Calu3 (cell line): ENCODE measurements at regions not wholly inside any gene's neighbourhood (a gene's known extent, or its start where the extent isn't known, plus 50 kb on each side); places are given as distances from the start of the nearest gene placed in this dataset.
A peak's percentile ranks its signal among the peaks of the same experiment; 100 is the strongest.

Source experiments
- BruUV-seq: library from RNA; stranded (reverse); fragments of 400-500 nt; replicated peaks from 2 replicates; lab custom pipeline; 2021; lab: Mats Ljungman, UMichigan
- CTCF ChIA-PET: fragments of 300-600 bp; sonication (Branson Sonifier 250); formaldehyde crosslinking; loops from one replicate; lab custom pipeline; 2022; ENCODE audit warnings: antibody characterized with exemption; lab: Charles Lee
- DNase-seq: peaks from one replicate; pipeline ENCODE4 v3.0.0; 2022
- H3K27ac Mint-ChIP-seq: one replicate; pipeline ENCODE4 v1.8.0; 2022; ENCODE audit warnings: mixed read lengths; ENCODE audit not compliant: unreplicated experiment
- H3K27me3 Mint-ChIP-seq: one replicate; pipeline ENCODE4 v1.8.0; 2022; ENCODE audit warnings: mixed read lengths; ENCODE audit not compliant: unreplicated experiment
- H3K36me3 Mint-ChIP-seq: one replicate; pipeline ENCODE4 v1.8.0; 2022; ENCODE audit warnings: mild to moderate bottlenecking, moderate library complexity, mixed read lengths; ENCODE audit not compliant: insufficient read depth, unreplicated experiment
- H3K4me1 Mint-ChIP-seq: one replicate; pipeline ENCODE4 v1.8.0; 2022; ENCODE audit warnings: mild to moderate bottlenecking, low read depth, mixed read lengths; ENCODE audit not compliant: unreplicated experiment
- H3K4me3 Mint-ChIP-seq: one replicate; pipeline ENCODE4 v1.8.0; 2022; ENCODE audit warnings: mild to moderate bottlenecking, low read depth, moderate library complexity, mixed read lengths; ENCODE audit not compliant: unreplicated experiment
- H3K9me3 Mint-ChIP-seq: one replicate; pipeline ENCODE4 v1.8.0; 2022; ENCODE audit warnings: low read depth, mixed read lengths; ENCODE audit not compliant: unreplicated experiment
- intact Hi-C: fragments of 100-400 bp; cut with micrococcal nuclease; formaldehyde crosslinking; loops from one replicate; pipeline ENCODE4 v1.10.0; 2022; ENCODE audit not compliant: unreplicated experiment
- TF ChIP-seq, protein P1 (sequence below): fragments of 200-600 bp; IDR thresholded peaks from one replicate; pipeline ENCODE4 v1.8.0; 2022; ENCODE audit warnings: antibody characterized with exemption; ENCODE audit not compliant: unreplicated experiment

DNA sequence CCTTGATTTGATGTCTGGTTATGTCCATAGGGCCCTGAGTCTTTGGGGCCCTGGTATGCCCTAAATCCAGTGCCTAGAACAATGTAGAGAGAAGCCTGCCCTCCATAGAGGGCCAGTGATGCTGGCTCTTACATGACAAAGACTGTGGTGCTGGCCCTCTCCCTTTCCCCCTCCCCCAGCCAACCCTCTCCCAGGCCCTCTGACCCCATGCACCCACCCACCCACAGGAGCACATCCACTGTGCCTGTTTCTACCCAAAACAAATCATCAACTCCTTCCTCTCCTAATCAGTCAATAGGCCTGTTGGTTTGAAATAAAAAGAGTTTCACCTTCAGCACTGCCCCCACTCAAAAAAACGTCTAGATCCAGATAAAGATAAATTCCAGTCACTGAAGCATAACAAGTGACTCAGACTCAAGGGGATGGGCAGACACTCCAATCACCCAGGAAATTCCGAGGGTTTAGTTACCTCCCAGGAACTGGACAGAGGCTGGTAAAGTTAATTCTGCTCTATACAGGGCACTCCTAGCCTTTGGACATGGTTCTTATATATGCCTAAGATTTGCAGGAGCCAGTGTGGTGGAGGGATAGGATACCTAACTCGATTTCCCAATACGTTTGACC lies 144.8 kb upstream of the VANGL1 start:
- peak; percentile 9 for DNase-seq
- H3K36me3 Mint-ChIP-seq = no peaks in the 10 kb centered on the region
- no peak overlapping the region for H3K4me3 Mint-ChIP-seq
- H3K27ac Mint-ChIP-seq = peak overlapping the region; percentile 68
- CTCF ChIA-PET = no interaction called here
- no peaks in the 10 kb centered on the region for H3K27me3 Mint-ChIP-seq
- BruUV-seq = no TSS peak
- TF ChIP-seq, protein P1, sequence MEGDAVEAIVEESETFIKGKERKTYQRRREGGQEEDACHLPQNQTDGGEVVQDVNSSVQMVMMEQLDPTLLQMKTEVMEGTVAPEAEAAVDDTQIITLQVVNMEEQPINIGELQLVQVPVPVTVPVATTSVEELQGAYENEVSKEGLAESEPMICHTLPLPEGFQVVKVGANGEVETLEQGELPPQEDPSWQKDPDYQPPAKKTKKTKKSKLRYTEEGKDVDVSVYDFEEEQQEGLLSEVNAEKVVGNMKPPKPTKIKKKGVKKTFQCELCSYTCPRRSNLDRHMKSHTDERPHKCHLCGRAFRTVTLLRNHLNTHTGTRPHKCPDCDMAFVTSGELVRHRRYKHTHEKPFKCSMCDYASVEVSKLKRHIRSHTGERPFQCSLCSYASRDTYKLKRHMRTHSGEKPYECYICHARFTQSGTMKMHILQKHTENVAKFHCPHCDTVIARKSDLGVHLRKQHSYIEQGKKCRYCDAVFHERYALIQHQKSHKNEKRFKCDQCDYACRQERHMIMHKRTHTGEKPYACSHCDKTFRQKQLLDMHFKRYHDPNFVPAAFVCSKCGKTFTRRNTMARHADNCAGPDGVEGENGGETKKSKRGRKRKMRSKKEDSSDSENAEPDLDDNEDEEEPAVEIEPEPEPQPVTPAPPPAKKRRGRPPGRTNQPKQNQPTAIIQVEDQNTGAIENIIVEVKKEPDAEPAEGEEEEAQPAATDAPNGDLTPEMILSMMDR = no peak
- no peaks in the 10 kb centered on the region for H3K9me3 Mint-ChIP-seq
- intact Hi-C loops = no loop called here
- H3K4me1 Mint-ChIP-seq = peaks cover 21% of the 10 kb centered on the region

DNA sequence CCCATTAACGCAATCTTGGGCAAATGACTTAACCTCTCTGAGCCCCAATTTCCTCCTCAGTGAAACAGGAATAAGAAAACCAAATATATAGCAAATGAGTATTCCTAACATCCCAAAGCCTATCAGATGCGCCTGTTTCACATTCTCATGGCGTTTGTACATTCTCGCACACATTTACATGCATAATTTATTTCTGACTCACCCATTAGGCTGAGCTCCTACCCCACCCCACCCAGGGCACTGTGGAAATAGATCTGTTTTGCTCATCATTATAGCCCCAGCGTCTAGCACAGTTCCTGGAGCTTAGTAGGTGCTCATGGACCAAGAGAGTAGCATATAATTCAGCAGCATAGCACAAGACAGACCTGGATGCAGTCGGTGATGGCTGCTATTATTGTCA lies 146.1 kb upstream of the VANGL1 start:
- H3K9me3 Mint-ChIP-seq = no peaks in the 10 kb centered on the region
- no TSS peak for BruUV-seq
- peaks cover 21% of the 10 kb centered on the region for H3K4me1 Mint-ChIP-seq
- CTCF ChIA-PET = no interaction called here
- no peaks in the 10 kb centered on the region for H3K27me3 Mint-ChIP-seq
- TF ChIP-seq, protein P1 = no peak
- no peak for DNase-seq
- H3K36me3 Mint-ChIP-seq = no peaks in the 10 kb centered on the region
- H3K27ac Mint-ChIP-seq = no peak overlapping the region
- intact Hi-C loops = no loop called here
- no peak overlapping the region for H3K4me3 Mint-ChIP-seq

DNA sequence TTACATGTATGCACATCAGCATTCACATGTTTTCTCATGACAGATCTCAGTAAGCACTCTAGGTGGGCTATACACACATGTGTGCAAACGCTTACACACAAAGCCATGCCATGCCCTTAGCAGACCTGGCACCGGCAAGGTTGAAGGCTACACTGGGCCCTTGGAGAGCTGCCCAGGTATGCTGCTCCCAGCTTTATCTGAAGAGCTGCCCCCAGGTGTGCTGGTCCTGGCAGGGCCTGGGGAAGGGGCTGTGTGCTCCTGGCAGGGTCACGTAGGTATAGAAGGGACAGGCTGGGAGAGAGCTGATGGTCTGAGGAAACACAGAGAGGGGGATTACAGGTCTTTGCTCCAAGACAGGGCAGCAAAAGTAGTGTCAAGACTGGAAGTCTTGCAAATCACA lies 146.7 kb upstream of the VANGL1 start:
- no TSS peak for BruUV-seq

DNA sequence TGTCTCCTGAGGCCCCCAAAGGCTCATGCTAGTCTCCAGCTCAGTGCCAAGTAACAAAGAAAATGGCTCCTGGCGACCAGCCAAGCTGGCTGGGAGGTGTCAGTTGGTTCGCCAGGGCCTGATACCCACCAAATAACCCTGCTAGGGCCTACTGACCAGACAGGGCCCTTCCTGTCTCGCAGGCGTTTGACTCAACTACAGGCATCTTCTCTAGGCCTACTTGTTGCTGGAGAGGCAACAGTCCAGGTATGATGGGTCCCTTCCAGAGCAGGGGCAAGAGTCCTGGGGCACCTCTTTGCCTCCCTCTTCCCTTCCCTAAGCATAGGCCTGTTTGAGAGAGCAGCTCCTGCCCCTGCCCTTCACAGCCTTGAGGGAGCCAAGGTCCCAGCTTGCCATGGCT lies 147.9 kb upstream of the VANGL1 start:
- TF ChIP-seq, protein P1 = no peak

More for the DNA sequence above, 146.7 kb upstream of the VANGL1 start:
- no peak overlapping the region for H3K27ac Mint-ChIP-seq
- TF ChIP-seq, protein P1 = no peak
- H3K36me3 Mint-ChIP-seq = no peaks in the 10 kb centered on the region
- peaks cover 21% of the 10 kb centered on the region for H3K4me1 Mint-ChIP-seq
- H3K4me3 Mint-ChIP-seq = no peak overlapping the region
- DNase-seq = no peak
- intact Hi-C loops = no loop called here
- CTCF ChIA-PET = no interaction called here
- H3K27me3 Mint-ChIP-seq = no peaks in the 10 kb centered on the region
- no peaks in the 10 kb centered on the region for H3K9me3 Mint-ChIP-seq

More for the DNA sequence above, 147.9 kb upstream of the VANGL1 start:
- Mint-ChIP-seq H3K4me3 (no peak overlapping the region), H3K9me3 (no peaks in the 10 kb centered on the region), H3K4me1 (peaks cover 21% of the 10 kb centered on the region), H3K27ac (no peak overlapping the region), H3K27me3 (no peaks in the 10 kb centered on the region), H3K36me3 (no peaks in the 10 kb centered on the region)
- BruUV-seq = no TSS peak
- CTCF ChIA-PET = no interaction called here
- no peak for DNase-seq
- intact Hi-C loops = no loop called here
